Lung microvascular endothelial cell (primary cell): ENCODE measurements at regions not wholly inside any gene's neighbourhood (a gene's known extent, or its start where the extent isn't known, plus 50 kb on each side); places are given as distances from the start of the nearest gene placed in this dataset.
"Not testable (repeated sequence)": the region's sequence is repeated elsewhere in the genome, so short reads cannot be mapped to it uniquely, and the experiment has no call there.

Experiments
- DNase-seq, 2 donors: peaks; one replicate each; pipeline versions ENCODE4 v3.0.0 to v3.0.0-alpha.2; 2010; ENCODE audit warnings: low read depth in 2 of 2

DNA sequence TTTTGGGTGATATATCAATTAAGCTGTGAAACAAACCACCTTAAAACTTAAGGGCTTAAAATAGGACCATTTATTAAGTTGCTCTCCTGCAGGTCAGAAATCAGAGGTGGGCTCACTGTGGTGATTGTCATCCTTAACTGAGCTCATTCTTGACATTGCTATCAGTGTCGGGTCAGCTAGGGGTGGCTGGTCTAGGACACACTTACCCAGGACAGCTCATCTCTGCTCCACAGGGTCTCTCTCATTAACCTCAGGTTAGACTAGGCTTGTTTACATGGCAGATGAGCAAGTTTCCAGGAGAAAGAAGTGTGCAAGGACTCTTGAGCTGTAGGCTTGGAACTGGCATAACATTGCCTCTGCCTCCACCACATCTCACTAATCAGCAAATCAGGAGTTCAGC lies 601.0 kb upstream of the RAG2 start:
- DNase-seq, result no peak

DNA sequence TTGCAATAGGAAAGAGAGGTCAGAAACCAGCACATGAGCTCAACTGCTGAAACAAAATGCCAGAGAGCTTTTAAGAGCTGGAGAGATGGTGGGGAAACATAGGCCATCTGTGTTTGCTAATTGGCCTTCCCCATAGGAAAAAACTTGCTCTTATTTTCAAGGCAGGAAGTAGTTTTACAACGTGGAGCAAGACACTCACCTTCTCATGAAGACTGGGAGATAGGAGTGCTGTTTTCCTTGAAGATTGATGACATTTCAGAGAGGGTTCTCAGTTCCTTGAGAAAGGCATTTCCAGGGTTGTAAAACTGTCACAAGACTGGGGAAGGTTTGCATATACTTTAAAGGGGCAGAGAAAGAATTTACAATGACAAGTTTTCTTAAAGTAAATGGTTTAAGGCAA lies 586.3 kb upstream of the RAG2 start:
- no peak for DNase-seq

DNA sequence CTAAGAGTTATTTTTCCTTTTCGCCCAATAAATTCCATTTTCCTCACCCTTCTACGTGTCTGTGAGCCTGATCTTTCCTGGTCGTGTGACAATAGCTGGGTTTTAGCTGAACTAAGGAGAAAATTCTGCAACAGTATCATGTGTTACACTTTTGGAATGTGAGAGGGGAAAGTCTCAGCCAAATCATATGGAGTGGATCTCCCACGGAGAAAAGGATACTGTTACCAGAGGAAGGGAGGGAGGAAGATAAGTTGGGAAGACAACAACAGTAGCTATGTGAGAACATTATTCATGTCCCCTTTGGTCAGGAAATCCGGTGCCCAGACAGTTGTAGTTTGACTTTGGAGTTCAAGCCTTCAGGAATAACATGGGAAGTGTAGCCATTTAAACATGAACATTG lies 584.0 kb upstream of the RAG2 start:
- no peak for DNase-seq

DNA sequence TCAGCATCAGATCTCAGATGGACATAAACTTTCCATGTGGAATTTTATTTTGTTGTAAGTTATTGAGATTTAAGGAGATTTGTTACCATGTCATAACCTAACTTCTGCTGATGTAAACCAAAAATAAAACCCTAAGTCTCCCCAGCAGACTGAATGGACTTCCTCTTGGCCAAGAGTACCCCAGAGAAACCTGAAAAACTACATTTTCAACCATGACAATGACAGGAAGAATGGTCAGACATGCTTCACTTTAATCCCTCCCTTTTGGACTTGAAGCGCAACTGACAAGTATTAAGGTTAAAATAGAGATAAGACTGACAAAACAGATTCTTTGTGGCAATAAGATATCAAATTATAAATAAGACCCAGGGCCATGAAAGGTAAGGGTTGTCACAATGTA lies 579.7 kb upstream of the RAG2 start:
- DNase-seq, result no peak

DNA sequence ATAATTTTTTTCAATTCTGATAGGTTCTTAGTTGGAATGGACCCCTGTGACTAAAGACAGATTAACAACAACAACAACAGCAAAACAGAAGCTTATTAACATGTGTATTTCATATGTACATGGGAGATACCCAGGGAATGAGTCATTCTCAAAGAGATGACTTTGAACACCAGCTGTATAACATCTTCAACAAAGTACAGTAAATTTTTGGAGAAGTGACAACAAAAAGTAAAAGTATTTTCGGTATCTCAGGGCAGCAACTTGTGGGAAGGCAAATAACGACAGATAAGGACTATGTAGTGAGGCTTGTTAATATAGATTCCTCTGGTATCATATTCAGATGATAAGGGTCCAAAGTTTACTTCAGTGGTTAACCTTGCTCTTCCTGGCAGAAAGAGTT lies 573.4 kb upstream of the RAG2 start:
- no peak for DNase-seq

DNA sequence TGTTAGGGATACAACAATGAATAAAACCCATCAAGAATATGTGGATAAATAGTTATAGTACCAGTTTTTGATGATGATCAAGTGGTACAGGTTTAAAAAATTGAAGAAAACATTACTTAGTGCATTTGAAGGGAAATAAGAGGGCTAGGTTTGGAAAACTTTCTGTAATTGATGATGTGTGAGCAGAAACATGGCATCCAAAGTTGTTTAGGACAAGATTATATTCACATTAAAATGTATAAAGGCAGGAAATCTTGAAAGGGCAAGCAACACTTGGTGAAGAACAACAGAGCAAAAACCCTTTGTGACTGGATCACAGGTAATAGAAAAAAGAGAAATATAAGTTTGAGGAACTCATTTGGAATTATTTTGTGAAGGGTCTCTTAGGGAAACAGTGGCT lies 572.3 kb upstream of the RAG2 start:
- no peak for DNase-seq

DNA sequence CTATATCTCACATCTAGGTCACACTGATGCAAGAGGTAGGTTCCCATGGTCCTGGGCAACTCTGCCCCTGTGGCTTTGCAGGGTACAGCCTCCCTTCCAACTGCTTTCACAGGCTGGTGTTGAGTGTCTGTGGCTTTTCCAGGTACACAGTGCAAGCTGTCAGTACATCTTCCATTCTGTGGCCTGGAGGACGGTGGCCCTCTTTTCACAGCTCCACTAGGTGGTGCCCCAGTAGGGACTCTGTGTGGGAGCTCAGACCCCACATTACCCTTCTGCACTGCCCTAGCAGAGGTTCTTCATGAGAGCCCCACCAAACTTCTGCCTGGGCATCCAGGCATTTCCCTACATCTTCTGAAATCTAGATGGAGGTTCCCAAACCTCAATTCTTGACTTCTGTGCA lies 547.4 kb upstream of the RAG2 start:
- not testable (repeated sequence) for DNase-seq

DNA sequence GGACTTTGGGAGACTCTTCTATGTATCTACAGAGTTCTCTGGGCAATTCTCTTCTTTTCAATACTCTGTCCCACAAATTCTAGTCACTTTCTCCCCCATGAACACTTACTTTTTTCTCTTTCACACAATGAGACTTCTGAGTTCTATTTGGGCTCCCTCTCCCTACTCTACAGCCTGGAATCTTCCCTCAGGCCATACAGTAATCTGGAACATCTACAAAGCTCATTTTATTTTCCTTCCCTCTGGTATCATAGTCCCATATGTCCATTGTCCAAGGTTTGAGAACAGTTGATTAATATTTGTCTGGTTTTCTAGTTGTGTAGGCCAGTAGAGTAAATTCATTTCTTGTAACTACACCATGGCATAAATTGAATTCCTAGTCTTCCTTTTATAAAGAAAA lies 544.6 kb upstream of the RAG2 start:
- DNase-seq, result no peak

DNA sequence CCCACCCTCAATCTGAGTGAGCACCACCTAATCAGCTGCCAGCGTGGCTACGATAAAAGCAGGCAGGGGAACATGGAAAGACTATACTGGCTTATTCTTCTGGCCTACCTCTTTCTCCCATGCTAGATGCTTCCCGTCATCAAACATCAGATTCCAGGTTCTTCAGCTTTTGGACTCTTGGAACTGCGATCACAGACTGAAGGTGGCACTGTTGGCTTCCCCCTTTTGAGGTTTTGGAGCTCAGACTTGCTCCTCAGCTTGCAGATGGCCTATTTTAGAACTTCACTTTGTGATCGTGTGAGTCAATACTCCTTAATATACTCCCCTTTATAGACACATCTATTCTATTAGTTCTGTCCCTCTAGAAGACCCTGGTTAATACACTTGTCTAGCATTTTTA lies 543.7 kb upstream of the RAG2 start:
- no peak for DNase-seq

DNA sequence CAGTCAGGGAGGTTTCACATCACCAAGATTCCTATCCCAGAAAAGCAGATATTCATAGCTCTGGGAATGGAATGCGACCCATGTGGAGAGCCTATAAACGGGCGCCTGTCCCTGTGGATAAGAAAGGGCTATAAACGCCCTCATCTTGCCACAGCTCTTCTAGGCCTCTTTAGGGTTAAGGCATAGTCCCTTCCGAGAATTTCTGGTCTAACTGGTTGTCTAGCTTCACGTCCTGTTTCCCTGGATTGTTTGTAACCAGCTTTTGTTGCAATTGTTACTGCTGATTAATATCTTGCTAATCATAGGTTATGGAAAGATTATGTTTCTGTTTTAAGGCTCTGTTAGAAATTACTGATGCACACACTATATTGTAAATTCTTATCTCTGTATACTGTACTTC lies 537.6 kb upstream of the RAG2 start:
- DNase-seq, result not testable (repeated sequence)

DNA sequence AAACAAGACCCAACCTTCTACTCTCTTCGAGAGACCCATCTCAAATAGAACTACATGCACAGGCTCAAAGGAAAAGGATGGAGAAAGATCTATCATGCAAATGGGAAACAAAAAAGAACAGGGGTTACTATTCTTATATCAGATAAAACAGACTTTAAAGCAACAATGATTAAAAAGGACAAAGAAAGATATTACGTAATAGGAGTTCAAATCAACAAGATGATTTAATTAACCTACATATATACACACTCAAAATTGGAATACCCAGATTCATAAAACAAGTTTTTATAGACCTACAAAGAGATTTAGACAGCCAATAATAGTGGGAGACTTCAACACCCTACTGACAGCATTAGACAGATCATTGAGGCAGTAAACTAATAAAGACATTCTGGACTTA lies 536.6 kb upstream of the RAG2 start:
- DNase-seq, result no peak

DNA sequence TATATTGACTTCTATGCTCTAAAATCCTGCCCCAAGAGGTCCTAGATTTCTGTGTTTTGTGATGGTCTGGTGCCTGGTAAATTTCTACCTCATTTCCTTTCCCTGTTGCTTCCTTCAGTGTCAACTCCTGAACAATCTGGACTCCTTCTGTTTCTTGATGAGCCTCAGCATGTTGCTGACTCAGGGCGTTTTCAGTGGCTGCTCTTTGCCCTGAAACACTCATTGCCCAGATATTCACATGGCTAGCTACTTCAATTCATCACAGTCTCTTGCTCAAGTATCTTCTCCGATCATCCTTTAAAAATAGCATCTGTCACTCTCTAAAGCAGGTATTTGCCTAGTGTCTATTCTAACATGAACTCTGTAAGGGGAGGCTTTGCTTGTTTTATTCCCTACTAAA lies 526.3 kb upstream of the RAG2 start:
- no peak for DNase-seq

DNA sequence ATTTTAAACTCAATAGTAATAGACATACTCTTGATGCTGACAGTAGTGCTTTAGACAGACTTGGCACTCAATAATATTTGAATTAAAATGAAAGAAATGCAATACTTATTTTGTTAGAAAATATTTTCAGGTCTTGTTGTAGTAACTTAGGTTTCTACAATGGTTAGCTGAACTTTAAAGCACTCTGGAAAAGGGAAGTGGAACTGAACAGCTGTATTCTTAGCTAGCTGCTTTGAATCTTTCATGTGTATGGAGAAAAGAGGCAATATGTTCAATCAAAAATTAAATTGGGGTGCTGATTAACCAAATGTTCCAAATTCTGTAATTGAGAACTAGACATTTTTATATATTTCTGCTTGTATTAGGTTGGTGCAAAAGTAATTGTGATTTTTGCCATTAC lies 517.9 kb upstream of the RAG2 start:
- no peak for DNase-seq

DNA sequence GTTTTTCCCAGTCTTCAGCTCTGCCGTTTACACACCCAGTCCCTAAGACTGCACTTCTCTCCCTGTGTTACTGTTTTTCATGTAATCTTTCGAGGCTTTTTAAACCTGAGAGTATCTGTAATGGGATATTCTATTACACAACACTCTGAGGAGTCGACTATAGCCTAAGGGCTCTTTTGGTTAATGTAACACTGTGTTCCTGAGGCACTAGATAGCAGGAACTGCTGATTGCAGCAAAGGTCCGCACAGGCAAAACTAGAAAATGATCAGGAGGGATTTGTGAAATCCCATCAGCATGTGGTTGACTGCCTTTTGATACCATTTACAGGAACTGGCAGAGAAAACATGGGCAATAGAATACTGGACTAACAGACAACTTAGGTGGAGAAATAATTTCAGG lies 512.3 kb upstream of the RAG2 start:
- DNase-seq, result no peak

DNA sequence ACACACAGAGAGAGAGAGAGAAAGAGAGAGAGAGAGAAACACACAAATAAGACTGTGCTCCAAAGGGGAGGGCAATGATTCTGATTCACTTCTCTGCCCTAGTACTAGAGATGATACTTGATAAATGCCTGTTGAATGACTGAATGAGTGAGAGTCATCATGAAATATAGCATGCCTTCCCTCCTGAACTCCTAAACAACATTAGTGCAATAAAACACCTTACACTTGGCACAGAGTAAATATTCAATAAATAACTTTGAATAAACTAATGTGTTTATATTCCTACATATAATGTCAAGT lies 511.2 kb upstream of the RAG2 start:
- no peak for DNase-seq

DNA sequence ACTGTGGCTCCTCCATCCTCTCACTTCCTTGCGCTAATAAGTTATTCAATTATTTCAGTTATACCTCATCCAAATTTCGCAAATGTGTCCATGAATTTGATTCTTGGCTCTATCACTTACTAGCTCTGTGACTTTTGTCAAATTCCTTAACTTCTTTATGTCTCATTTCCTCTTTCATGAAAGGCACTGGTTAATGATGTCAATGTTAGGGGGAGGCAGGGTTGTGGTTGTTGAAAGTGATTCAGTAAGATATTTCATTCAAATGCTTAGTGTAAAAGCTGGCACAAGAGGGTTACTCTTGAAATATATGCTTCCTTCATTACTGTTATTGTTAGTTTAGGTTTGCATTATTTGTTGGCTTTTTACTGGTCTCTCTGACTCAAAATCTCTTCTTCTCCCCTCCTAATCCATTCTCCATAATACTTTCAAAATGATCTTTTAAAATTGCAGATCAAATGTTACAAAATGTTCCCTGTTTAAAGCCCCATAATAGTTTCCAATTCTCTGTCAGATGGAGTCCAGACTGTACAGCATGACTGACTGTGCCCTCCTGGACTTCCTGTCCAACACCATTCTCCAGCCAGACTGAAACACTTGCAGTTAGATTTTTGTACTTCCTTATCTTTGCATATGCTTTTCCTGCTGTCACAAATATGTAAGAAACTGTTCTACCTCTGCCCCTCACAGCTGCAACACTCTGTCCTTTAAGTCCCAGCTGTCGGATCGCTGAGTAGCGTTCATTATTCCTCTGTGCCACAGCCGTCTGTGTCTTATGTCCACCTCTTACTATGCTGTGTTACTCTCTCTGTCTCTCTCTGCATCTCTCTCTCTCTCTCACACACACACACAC lies 510.6 kb upstream of the RAG2 start:
- DNase-seq, result no peak

DNA sequence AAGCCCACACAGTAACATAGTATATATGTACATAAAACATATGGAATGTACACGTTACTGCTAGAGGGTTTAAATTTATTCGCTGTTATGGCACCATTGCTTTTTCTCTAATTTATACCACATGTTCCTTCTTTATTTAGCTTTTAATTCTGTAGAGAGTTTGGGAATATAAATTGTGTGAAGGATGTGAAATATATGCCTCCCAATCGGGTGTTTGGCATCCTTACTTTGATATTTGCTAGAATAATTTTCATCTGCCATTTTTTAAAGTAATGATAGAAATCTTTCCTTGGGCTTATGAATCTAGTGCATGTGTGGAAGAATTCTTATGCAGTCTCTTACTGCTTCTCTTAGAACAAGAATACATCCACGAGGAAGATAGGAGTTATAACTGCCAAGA lies 509.8 kb upstream of the RAG2 start:
- DNase-seq, result no peak

DNA sequence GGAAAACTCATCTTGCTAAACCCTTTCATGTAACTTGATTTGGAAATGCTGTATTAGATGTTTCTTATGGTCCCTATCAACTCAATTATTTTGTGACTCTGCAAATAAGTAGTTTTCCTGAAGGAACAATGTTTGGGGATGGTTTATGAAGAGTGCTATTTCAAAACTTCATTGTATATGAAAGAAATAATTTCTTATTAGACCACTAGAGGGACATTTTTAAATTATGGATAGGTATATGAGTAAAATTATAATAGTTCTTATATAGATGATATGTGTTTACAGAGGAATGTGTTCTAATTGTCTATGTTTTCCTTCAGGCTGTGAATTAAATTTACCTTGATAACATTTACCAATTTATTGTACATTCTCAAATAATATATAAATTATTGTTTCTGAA lies 509.4 kb upstream of the RAG2 start:
- no peak for DNase-seq

DNA sequence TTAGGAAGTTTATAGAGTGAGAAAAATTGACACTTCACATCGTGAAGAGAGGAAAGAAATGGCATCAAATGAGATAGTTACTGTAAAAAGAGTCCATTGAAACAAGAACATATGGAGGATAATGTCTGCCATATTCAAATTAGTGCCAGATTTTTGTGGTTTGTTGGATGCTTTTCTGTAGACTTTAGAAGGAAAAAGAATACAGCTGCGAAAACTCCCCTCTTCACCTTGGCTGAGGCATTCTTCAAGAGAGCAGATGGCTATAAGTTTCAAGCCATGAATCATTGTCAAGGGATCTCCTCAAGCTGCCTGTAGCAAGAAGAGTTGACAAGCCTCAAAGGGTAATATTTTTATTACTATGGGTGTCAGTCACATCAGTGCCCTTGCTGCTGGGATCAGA lies 507.4 kb upstream of the RAG2 start:
- DNase-seq, result no peak

DNA sequence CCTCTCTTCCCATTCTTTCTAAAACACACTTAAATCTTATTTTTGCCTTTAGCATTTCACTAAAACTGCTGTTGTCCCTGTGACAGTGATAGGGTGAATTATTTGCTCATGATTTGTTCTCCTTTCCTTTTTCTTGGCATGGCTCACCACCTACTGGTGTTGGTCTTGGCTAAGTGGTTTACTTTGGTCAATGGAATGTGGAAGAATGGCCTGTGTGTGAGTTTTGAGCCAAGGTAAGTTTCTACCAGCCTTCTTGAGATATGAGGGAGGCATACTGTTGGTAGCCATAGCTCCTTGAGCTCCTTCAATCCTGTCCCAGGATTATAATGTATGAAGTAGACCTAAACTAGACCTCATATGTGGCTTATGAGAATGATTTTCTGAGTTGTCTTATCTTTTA lies 506.3 kb upstream of the RAG2 start:
- no peak for DNase-seq

DNA sequence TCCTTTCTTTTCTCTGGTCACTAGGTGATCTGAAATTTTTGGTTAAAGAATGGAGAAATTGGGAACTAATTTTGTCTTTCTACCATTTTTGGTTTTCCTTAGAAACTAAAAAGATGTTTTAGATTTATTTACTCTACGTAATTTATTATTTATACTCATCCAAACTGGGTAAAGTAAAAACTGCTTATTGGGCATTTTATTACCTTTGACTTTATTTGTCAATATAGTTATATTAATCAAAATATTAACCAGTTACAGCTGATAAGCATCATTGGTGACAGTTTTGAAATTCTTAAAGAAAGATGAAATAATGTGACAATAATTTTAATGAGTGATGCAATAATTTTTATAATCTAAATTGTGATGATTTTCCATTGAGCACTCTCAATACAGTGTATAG lies 502.0 kb upstream of the RAG2 start:
- DNase-seq, result no peak

DNA sequence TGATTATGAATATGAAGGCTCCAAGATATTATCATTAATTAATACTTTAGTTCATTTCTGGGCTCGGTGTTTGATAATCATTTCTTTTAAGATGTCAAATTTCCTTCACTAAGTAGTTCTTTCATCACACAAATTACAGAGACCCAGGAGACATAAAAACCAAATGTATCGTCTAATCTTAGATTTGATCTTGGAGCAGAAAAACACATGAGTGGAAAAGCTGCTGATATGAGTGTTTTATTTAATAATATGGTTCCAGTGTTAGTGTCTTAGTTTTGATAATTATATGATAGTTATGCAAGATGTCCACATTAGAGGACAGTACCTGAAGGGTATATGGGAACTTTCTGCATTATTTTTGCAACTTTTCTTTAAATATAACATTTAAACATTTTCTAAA lies 494.5 kb upstream of the RAG2 start:
- DNase-seq, result no peak

DNA sequence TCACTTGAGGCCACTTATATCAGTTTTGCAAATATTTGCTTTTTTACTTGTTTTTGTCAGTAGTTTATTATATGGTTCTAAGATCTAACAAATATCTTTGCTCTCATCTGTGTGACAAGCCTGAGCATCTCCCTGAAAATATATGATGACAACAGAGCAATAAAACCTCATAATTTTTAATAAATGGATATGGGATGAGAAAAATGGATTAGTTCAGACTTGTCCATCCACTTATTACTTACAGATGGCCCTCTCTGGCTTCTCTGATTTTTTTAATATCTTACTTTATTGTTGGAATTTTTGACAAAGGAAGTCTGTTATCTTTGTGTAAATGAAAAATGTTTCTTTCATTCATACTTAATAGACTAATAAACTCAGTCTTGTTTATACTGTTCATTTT lies 491.4 kb upstream of the RAG2 start:
- no peak for DNase-seq

DNA sequence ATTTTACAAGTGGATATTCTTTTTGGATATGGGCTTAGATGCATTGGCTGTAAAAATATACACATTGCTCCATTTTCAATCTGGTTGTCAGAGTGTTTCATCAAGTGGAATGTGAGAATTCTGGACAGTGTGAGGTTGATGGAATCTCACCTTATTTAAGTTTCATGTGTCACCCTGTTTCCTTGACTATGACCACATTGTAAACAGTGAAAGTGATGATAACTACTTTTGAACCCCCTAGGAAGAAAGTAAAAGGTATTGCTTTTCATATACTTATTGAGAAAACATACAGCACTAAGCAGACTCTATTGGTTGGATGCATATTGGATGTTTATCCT lies 490.5 kb upstream of the RAG2 start:
- DNase-seq, result no peak
